ENCODE measurements at regions not wholly inside any gene's neighbourhood (a gene's known extent, or its start where the extent isn't known, plus 50 kb on each side); places are given as distances from the start of the nearest gene placed in this dataset.

GRCh38 chr1:216997831-216998230 lies 274.6 kb upstream of the ESRRG start:
- H3K9me3 ChIP-seq = no peaks in the 10 kb centered on the region
- no peak overlapping the region for H3K27ac ChIP-seq
- no peak overlapping the region for H3K4me3 ChIP-seq (replicated peaks in 1 of 3)
- intact Hi-C loops (cut with DNase I) = no loop called here
- 76 to 78% methylated on average over 1 of the region's 1 CpG for WGBS, 2 donors
- no peak for DNase-seq
- no peak for TF ChIP-seq POLR2A (IDR thresholded peaks at IDR 0.05)
- TF ChIP-seq CTCF (IDR thresholded peaks at IDR 0.05) = no peak
- no peaks in the 10 kb centered on the region for H3K27me3 ChIP-seq
- peaks cover 11% of the 10 kb centered on the region in 2 donors for H3K4me1 ChIP-seq
- H3K36me3 ChIP-seq = no peaks in the 10 kb centered on the region

GRCh38 chr1:216997069-216997468 lies 273.8 kb upstream of the ESRRG start:
- Histone ChIP-seq H3K27me3 (no peaks in the 10 kb centered on the region), H3K4me3 (replicated peaks in 1 of 3) (no peak overlapping the region), H3K9me3 (no peaks in the 10 kb centered on the region), H3K27ac (no peak overlapping the region), H3K4me1 (peaks cover 11% of the 10 kb centered on the region in 2 donors), H3K36me3 (no peaks in the 10 kb centered on the region)
- TF ChIP-seq POLR2A (IDR thresholded peaks at IDR 0.05) (no peak), CTCF (IDR thresholded peaks at IDR 0.05) (no peak)
- intact Hi-C loops (cut with DNase I) = no loop called here
- 18 to 19% methylated on average over 3 of the region's 3 CpGs for whole genome bisulfite sequencing, 2 donors
- DNase-seq = peak; percentile 15 to 23

- H3K27ac ChIP-seq = no peak overlapping the region
- no peak overlapping the region for H3K4me3 ChIP-seq (replicated peaks in 1 of 3)
- H3K36me3 ChIP-seq = no peaks in the 10 kb centered on the region
- TF ChIP-seq POLR2A (IDR thresholded peaks at IDR 0.05) (no peak), CTCF (IDR thresholded peaks at IDR 0.05) (no peak)
- intact Hi-C loops (cut with DNase I) = no loop called here
- no peaks in the 10 kb centered on the region for H3K27me3 ChIP-seq
- WGBS, 2 donors = 23 to 44% methylated on average over 1 of the region's 1 CpG
- no peak for DNase-seq
- H3K4me1 ChIP-seq = no peaks in the 10 kb centered on the region
- no peaks in the 10 kb centered on the region for H3K9me3 ChIP-seq
Observed at GRCh38 chr1:216984536-216984935, 261.3 kb upstream of the ESRRG start.

- intact Hi-C loops (cut with DNase I) = no loop called here
- H3K27ac ChIP-seq = no peak overlapping the region
- no peak overlapping the region for H3K4me3 ChIP-seq (replicated peaks in 1 of 3)
- no peak for TF ChIP-seq POLR2A (IDR thresholded peaks at IDR 0.05)
- TF ChIP-seq CTCF (IDR thresholded peaks at IDR 0.05) = no peak
- H3K27me3 ChIP-seq = no peaks in the 10 kb centered on the region
- H3K9me3 ChIP-seq = no peaks in the 10 kb centered on the region
- H3K36me3 ChIP-seq = no peaks in the 10 kb centered on the region
- 72 to 78% methylated on average over 6 of the region's 6 CpGs for WGBS, 2 donors
- DNase-seq = no peak
- no peaks in the 10 kb centered on the region for H3K4me1 ChIP-seq
Observed at GRCh38 chr1:216983823-216984222, 260.6 kb upstream of the ESRRG start.

- H3K9me3 ChIP-seq = no peaks in the 10 kb centered on the region
- no peak overlapping the region for H3K4me3 ChIP-seq (replicated peaks in 1 of 3)
- whole genome bisulfite sequencing, 2 donors = 52 to 65% methylated on average over 3 of the region's 3 CpGs
- H3K27ac ChIP-seq = no peak overlapping the region
- no peaks in the 10 kb centered on the region for H3K4me1 ChIP-seq
- H3K36me3 ChIP-seq = no peaks in the 10 kb centered on the region
- TF ChIP-seq CTCF (IDR thresholded peaks at IDR 0.05) (no peak), POLR2A (IDR thresholded peaks at IDR 0.05) (no peak)
- no peaks in the 10 kb centered on the region for H3K27me3 ChIP-seq
- no peak for DNase-seq
- intact Hi-C loops (cut with DNase I) = no loop called here
Observed at GRCh38 chr1:216961516-216961915, 238.3 kb upstream of the ESRRG start.
